C4-2B (cell line): ENCODE measurements at regions not wholly inside any gene's neighbourhood (a gene's known extent, or its start where the extent isn't known, plus 50 kb on each side); places are given as distances from the start of the nearest gene placed in this dataset.

Experiments used
- CTCF ChIP-seq: fragments of 450-650 bp; conservative IDR thresholded peaks from 2 replicates; pipeline ENCODE4 v1.5.1; 2017; ENCODE audit warnings: mild to moderate bottlenecking
- ZFX ChIP-seq: fragments of 450-650 bp; IDR thresholded peaks from 2 replicates; pipeline ENCODE4 v1.6.1; 2017

DNA sequence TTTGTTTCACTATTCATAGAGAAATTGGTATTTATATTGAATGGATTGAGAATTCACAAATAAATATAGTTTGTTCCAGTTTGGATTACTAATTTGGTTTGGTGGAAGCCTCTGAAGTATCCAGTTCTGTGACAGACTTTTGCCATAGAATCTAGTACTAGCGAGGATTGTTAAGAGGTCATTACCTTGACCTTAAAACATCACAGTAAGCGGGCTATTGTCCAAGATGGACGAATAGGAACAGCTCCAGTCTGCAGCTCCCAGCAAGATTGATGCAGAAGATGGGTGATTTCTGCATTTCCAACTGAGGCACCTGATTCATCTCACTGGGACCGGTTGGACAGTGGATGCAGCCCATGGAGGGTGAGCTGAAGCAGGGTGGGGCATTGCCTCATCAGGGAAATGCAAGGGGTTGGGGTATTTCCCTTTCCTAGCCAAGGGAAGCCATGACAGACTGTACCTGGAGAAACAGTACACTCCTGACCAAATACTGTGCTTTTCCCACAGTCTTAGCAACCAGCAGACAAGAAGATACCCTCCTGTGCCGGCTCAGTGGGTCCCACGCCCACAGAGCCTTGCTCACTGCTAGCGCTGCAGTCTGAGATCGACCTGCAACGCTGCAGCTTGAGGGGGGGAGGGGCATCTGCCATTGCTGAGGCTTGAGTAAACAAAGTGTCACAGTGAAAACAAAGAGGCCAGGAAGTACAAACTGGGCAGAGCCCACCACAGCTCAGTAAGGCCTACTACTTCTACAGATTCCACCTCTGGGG is 66.4 kb upstream of the NEDD9 start:
- TF ChIP-seq CTCF (no peak), ZFX (no peak)
